ENCODE measurements at regions not wholly inside any gene's neighbourhood (a gene's known extent, or its start where the extent isn't known, plus 50 kb on each side); places are given as distances from the start of the nearest gene placed in this dataset.

GRCh38 chr12:29907461-29907860, 123.7 kb upstream of the TMTC1 start:
- no peak for TF ChIP-seq CTCF (IDR thresholded peaks at IDR 0.05; ENCODE audit: low read depth, low read length)
- Histone ChIP-seq H3K27me3 (no peaks in the 10 kb centered on the region), H3K9me3 (peaks cover 4% of the 10 kb centered on the region; the same call in 1 of the 2 replicates), H3K36me3 (no peaks in the 10 kb centered on the region; the same call in 1 of the 2 replicates), H3K4me1 (no peaks in the 10 kb centered on the region), H3K4me3 (ENCODE audit: low read depth, low read length) (no peak overlapping the region)
- no peak for DNase-seq

GRCh38 chr12:29902043-29902442, 118.3 kb upstream of the TMTC1 start:
- no peaks in the 10 kb centered on the region for H3K4me1 ChIP-seq
- H3K4me3 ChIP-seq (ENCODE audit: low read depth, low read length): no peak overlapping the region
- no peak for DNase-seq
- no peaks in the 10 kb centered on the region for H3K27me3 ChIP-seq
- no peaks in the 10 kb centered on the region for H3K9me3 ChIP-seq
- TF ChIP-seq CTCF (IDR thresholded peaks at IDR 0.05; ENCODE audit: low read depth, low read length): no peak
- no peaks in the 10 kb centered on the region for H3K36me3 ChIP-seq

- H3K4me1 ChIP-seq: no peaks in the 10 kb centered on the region
- H3K36me3 ChIP-seq: no peaks in the 10 kb centered on the region
- DNase-seq: no peak
- no peak overlapping the region for H3K4me3 ChIP-seq (ENCODE audit: low read depth, low read length)
- TF ChIP-seq CTCF (IDR thresholded peaks at IDR 0.05; ENCODE audit: low read depth, low read length): peak; percentile 39; the same call in 1 of the 2 replicates
- no peaks in the 10 kb centered on the region for H3K9me3 ChIP-seq
- H3K27me3 ChIP-seq: no peaks in the 10 kb centered on the region
Measured at GRCh38 chr12:29901585-29901984, 117.8 kb upstream of the TMTC1 start.

GRCh38 chr12:29899212-29899931, 115.6 kb upstream of the TMTC1 start:
- H3K27me3 ChIP-seq: no peaks in the 10 kb centered on the region
- no peaks in the 10 kb centered on the region for H3K4me1 ChIP-seq
- no peak overlapping the region for H3K4me3 ChIP-seq (ENCODE audit: low read depth, low read length)
- no peaks in the 10 kb centered on the region for H3K36me3 ChIP-seq
- no peaks in the 10 kb centered on the region for H3K9me3 ChIP-seq
- no peak for DNase-seq
- no peak for TF ChIP-seq CTCF (IDR thresholded peaks at IDR 0.05; ENCODE audit: low read depth, low read length)

- Histone ChIP-seq H3K36me3 (no peaks in the 10 kb centered on the region), H3K4me3 (ENCODE audit: low read depth, low read length) (no peak overlapping the region), H3K9me3 (no peaks in the 10 kb centered on the region), H3K27me3 (no peaks in the 10 kb centered on the region), H3K4me1 (no peaks in the 10 kb centered on the region)
- no peak for DNase-seq
- no peak for TF ChIP-seq CTCF (IDR thresholded peaks at IDR 0.05; ENCODE audit: low read depth, low read length)
Measured at GRCh38 chr12:29895966-29896365, 112.2 kb upstream of the TMTC1 start.

GRCh38 chr12:29893002-29893401, 109.3 kb upstream of the TMTC1 start:
- no peaks in the 10 kb centered on the region for H3K27me3 ChIP-seq
- no peak overlapping the region for H3K4me3 ChIP-seq (ENCODE audit: low read depth, low read length)
- H3K36me3 ChIP-seq: no peaks in the 10 kb centered on the region
- H3K9me3 ChIP-seq: no peaks in the 10 kb centered on the region
- no peaks in the 10 kb centered on the region for H3K4me1 ChIP-seq
- no peak for DNase-seq
- TF ChIP-seq CTCF (IDR thresholded peaks at IDR 0.05; ENCODE audit: low read depth, low read length): no peak

All from BE2C (cell line).